GM21529 (cell line): ENCODE measurements at regions not wholly inside any gene's neighbourhood (a gene's known extent, or its start where the extent isn't known, plus 50 kb on each side); places are given as distances from the start of the nearest gene placed in this dataset.
"Not testable (repeated sequence)": the region's sequence is repeated elsewhere in the genome, so short reads cannot be mapped to it uniquely, and the experiment has no call there.

ENCODE experiments used
- ATAC-seq: cut with Tn5 transposase; IDR thresholded peaks from one replicate; pipeline ENCODE4 v1.9.1; 2021; ENCODE audit not compliant: unreplicated experiment

DNA sequence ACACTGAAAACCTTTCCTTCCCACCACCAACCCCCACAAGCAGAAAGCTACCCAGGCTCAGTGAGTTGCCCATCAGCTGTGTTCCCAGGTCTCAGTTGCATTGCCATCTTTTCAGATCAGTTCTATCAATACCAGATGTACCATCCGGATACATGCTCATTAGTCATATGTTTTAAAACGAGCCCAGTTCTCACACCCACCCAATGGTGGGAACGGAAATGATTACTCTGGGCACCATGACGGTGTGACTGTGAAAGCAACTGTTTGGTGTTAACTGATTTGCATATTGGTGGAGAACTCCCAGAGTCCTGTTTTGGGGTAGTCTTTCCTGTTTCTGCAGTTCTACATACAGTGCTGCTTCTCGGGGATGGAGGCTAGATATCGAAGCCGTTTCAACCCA lies 212.3 kb downstream of the TRIM36 start:
- ATAC-seq, result peak; percentile 64

DNA sequence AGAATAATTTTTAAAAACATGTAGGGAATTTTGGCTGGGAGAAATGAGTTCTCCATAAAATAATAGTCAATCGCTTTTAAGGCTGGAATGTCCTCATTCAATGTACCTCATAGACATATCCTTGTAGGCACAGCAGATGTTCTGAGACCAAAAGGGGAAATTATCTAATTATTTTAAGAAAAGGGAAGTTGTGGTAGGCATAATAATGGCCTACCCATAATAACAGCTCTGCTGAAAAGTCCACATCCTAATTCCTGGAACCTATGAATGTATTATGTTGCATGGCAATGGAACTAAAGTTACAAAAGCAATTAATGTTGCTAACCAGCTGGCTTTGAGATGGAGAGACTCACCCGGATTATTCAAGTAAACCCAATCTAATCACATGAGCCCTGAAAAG lies 216.1 kb downstream of the TRIM36 start:
- peak; percentile 52 for ATAC-seq

DNA sequence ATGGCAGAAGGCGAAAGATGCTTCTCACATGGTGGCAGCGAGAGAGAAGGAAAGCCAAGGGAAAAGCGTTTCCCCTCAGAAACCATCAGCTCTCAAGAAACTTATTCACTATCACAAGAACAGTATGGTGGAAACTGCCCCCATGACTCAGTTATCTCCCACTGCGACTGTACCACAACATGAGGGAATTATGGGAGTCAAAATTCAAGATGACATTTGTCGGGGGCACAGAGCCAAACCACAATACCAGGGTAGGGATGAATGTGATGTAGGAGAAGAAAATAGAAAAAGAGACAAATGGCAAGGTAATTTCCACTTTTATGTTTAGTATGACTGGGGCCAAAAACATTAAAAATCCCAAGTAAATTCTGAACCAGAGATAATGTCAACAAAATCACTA lies 216.8 kb downstream of the TRIM36 start:
- ATAC-seq, result no peak

DNA sequence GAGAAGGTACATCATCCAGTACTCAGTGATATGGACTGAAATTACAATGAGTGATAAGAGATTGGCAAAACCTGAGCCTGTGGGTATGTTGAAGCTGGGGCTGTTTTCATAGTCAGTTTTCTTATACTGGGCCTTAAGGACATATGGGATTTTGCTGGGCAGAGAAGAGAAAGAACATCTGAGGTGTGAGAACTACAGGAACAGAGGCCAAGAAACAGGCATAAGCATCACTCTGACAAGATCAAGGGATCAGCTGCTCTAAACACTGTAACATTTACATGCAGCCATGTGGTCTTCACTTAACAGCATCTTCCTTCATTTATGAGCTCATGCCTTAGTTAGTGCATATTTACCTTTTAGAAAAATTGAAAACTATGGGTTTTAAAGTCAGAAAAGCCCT lies 220.0 kb downstream of the TRIM36 start:
- no peak for ATAC-seq

DNA sequence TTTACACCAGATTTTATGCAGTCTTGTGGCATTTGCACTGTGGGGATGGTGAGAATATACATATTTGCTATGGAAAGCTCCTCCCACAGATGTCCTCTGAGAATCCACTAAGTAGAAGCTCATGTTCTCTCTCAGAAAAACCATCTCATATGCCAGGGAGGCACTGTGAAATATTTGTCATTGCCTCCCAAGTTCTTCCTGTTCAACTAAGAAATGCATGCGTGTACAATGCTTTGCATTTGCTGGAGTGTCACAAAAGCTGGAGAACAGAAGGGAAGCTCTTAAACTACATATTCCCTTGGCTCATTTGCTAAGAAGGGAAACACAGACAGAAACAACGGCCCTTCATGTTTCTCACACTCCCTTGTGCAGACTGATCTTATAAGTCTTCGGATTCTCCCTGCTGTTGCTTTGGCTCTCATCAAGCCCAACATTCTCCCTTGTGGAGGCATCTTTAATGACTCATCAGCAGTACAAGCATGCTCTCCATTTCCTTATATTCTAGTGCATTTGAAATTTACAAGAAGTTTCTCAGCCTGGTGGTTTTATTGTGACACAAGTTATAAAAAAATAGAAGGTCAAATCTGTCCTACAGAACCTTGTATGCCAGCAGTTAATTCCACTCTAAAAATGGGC lies 220.6 kb downstream of the TRIM36 start:
- no peak for ATAC-seq

GRCh38 chr5:114948363-114948762 lies 221.3 kb downstream of the TRIM36 start:
- ATAC-seq, result no peak

- no peak for ATAC-seq
Measured at GRCh38 chr5:114940709-114941108, 229.0 kb downstream of the TRIM36 start.

GRCh38 chr5:114935490-114935889 lies 234.2 kb downstream of the TRIM36 start:
- no peak for ATAC-seq

- ATAC-seq, result no peak
Measured at GRCh38 chr5:114928644-114929462, 240.9 kb downstream of the TRIM36 start.

GRCh38 chr5:114924769-114925168 lies 244.9 kb downstream of the TRIM36 start:
- ATAC-seq, result no peak

DNA sequence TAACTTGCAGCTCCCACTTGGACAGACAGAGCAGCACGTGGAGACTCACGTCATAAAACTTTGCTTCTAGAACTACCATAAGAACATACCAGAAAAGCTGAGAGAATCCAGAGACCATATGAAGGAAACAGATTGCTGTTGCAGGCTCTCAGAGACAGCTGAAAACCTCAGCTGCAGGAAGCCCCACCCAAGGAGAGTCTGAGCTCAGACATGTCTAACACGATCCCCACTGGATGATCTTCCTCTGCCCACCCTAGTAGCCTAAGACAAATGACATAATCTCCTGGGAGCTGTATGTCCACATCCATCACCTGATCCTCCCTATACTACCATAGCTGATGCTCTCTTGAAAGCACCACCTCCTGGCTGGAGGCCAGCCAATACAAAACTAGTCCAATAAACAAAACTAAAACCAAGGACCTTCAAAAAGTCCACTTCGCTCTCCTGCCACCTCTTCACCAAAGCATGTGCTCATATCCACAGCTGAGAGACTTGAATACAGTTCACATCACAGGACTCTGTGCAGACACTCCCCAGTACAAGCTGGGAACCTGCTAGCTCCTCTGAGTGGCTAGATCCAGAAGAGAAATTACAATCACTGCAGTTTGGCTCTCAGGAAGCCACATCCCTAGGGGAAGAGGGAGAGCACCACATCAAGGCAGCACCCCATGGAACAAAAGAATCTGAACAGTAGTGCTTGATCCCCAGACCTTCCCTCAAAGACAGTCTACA lies 257.4 kb downstream of the TRIM36 start:
- no peak for ATAC-seq

- ATAC-seq, result no peak
Measured at GRCh38 chr5:114910727-114911126, 259.0 kb downstream of the TRIM36 start.

- ATAC-seq, result no peak
Measured at GRCh38 chr5:114909424-114909823, 260.3 kb downstream of the TRIM36 start.

GRCh38 chr5:114903767-114904166 lies 265.9 kb downstream of the TRIM36 start:
- no peak for ATAC-seq

DNA sequence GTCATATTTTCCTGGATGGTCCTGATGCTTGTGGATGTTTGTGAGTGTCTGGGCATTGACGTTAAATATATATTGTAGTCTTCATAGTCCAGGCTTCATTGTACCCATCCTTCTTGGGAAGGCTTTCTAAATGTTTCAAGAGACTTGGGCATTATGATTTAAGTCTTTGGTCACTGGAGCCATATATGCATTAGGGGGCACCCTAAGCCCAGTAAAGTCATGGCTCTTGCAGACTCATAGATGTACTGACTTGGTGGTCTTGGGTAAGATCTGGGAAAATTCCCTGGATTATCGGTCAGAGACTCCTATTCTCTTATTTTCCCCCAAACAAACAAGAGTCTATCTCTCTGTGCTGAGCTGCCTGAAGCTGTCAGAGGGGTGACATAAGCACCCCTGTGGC lies 271.1 kb downstream of the TRIM36 start:
- ATAC-seq, result no peak

- no peak for ATAC-seq
Measured at GRCh38 chr5:114883675-114884074, 286.0 kb downstream of the TRIM36 start.

- ATAC-seq, result no peak
Measured at GRCh38 chr5:114859438-114859735, 310.3 kb downstream of the TRIM36 start.

DNA sequence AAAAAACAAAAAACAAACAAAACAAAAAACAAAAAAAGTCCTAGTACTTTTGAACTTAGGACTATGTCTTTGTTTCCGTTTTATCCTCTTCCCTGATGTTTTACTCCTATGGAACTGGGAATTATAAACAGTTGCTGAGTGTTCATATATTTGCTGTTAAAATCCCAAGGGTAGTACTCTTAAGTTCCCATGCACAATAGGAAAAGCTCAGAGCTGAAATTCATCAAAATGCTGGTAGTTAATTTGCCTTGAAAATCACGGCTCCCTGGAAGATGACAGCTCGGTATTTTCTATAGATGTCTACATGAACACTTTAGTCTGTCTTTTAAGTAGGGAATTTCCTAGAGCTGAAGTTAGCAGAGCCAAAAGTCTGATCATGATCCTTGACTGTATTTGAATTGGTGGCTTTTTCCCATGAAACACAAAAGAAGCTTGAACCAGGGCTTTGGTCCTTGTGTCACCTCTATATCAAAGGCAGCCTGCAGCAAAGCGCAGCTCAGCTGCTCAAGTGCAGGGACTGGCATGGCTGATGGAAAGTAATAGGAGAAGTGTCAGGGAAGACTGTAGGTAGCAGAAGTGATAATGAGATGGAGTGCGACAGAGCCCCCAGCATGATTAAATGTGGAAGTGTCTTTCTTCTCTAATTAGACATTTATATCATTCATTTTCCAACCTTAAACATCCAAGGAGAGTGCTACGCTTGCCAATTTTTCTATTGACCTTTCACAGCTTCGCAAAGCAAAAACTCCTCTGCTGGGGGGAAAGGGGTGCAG lies 310.9 kb downstream of the TRIM36 start:
- no peak for ATAC-seq

DNA sequence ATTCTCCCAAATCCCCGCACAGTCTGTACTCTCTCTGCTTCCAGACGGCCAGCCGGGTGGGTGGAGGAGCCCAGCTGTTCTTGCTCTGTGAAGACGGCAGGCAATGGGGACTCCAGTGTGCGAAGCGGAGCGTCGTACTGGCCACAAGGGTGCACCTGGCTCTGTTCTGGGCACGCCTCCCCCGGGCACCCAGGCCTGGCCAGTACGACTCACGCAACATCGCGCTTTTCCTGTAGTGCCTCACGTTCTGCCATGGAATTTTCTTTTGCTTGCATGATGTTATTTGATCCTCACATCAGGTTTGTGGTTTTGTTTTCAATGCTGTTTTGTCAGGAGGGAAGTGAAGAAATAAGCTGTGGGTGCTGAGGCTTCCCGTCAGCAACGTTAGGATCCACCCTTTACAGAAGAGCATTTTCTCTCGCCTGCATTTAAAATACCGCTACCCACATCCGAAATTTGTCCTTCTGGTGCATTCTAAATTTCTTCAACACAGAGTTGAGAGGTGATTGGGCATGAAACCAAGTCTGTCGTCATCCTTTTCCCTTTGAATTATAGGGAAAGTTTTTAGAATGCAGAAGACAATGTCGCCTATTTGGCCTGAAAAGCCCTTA lies 311.7 kb downstream of the TRIM36 start:
- no peak for ATAC-seq

- ATAC-seq, result not testable (repeated sequence)
Measured at GRCh38 chr5:114844711-114845110, 325.0 kb downstream of the TRIM36 start.

DNA sequence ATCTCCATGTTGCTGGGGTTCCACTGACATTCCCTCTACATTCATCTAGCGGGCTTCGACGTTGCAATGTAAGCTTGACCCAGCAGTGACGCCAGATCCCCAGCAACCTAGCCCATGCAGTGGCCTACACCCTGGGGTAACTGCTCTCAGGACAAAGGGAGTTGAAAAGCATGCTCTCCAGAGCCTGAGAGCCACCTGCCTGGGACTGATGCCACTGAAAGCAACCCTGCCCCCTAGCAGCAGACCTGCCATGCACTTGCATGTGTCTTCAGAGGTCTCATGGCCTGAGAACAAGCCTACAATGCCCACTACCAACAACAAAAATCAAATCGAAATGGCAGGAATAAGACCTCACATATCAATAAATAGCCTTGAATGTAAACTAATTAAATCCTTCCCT lies 330.3 kb downstream of the TRIM36 start:
- no peak for ATAC-seq
